Omental fat pad (tissue), 3 donors: ENCODE measurements at regions not wholly inside any gene's neighbourhood (a gene's known extent, or its start where the extent isn't known, plus 50 kb on each side); places are given as distances from the start of the nearest gene placed in this dataset.

Experiments used
- ATAC-seq: fragments of 150-250 bp; one replicate; pipeline ENCODE4 v1.9.1; 2016; ENCODE audit warnings: mild to moderate bottlenecking, moderate library complexity; ENCODE audit not compliant: low FRiP score
- DNase-seq: peaks from one replicate; pipeline ENCODE4 v3.0.0-alpha.2; 2019; ENCODE audit warnings: low spot score
- TF ChIP-seq, protein P1 (sequence below), 3 donors: fragments of 450-650 bp; IDR thresholded peaks; one replicate each; pipeline ENCODE4 v1.5.1; 2016 to 2017; ENCODE audit warnings: antibody characterized with exemption in 3 of 3, mild to moderate bottlenecking in 3 of 3, moderate library complexity in 2 of 3

DNA sequence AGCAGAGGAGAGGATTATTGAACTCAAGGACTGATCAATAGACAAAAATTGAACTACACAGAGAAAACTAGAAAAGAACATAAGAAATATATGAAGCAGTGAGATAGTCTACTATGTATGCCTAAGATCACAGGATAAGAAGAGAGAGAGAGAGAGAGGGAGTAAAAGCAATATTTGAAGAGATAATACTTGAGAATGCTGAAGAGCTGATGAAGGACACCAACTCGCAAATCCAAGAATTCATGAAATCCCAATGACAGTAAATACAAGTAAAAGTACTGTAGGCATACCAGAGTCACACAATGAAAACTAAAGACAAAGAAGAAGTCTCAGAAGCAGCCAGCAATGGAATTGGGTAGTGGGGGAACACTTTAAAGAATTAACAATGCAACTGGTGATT lies 260.1 kb upstream of the SPAG17 start:
- ATAC-seq (no peak), DNase-seq (no peak)

DNA sequence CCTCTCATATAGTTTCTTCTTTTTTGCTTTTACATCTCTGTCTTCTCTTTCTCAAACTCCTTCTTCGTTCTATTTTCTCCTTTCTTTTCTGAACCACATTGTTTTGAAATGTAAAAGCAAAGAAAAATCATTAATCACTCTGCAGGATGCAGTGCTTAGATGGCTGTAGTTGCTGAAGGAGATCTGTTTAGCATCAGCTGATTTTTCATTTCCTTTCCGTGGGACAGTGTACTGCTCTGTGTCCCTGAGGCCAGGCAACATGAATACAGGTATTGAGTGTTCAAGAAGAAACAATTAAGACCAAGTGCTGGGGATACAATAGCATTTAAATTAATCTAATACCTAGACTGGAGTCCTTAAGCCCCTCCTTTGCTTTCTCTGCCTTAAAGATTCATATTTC lies 257.2 kb upstream of the SPAG17 start:
- TF ChIP-seq, protein P1, sequence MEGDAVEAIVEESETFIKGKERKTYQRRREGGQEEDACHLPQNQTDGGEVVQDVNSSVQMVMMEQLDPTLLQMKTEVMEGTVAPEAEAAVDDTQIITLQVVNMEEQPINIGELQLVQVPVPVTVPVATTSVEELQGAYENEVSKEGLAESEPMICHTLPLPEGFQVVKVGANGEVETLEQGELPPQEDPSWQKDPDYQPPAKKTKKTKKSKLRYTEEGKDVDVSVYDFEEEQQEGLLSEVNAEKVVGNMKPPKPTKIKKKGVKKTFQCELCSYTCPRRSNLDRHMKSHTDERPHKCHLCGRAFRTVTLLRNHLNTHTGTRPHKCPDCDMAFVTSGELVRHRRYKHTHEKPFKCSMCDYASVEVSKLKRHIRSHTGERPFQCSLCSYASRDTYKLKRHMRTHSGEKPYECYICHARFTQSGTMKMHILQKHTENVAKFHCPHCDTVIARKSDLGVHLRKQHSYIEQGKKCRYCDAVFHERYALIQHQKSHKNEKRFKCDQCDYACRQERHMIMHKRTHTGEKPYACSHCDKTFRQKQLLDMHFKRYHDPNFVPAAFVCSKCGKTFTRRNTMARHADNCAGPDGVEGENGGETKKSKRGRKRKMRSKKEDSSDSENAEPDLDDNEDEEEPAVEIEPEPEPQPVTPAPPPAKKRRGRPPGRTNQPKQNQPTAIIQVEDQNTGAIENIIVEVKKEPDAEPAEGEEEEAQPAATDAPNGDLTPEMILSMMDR (IDR thresholded peaks at IDR 0.05): no peak
- ATAC-seq: no peak

More for the DNA sequence above, 260.1 kb upstream of the SPAG17 start:
- TF ChIP-seq, protein P1 (IDR thresholded peaks at IDR 0.05): no peak

DNA sequence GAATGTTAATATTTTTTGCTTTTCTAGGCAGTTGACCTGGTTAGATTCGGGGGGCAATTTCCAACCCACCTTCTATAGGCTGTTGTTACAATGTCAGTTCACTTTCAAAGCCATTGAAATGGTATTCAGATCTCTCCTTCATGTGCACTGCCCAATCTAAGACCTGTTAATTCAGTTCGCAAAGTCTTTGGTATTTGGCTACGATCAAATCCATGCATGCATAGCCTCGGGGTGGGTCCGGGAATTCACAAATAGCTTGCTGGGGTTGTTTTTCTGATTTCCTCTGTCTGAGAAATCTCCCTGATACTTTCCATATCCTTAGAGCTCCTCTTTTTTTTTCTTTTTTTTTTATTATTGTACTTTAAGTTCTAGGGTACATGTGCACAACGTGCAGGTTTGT lies 252.6 kb upstream of the SPAG17 start:
- TF ChIP-seq, protein P1 (IDR thresholded peaks at IDR 0.05): no peak
- DNase-seq: no peak
- no peak for ATAC-seq

More for the DNA sequence above, 257.2 kb upstream of the SPAG17 start:
- no peak for DNase-seq

DNA sequence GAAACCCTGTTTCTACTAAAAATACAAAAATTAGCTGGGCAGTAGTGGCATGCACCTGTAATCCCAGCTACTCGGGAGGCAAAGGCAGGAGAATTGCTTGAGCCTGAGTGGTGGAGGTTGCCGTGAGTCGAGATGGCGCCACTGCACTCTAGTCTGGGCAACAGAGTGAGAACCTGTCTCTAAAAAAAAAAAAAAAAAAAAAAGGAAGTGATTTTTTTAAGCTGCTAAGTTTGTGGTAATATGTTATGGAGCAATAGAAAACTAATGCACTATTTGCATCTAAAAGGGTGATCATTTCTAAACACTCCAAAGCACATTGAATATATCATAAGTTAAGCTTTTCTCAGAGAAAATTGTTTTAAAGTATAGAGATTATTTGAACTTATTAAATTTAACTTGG lies 244.8 kb upstream of the SPAG17 start:
- TF ChIP-seq, protein P1 (IDR thresholded peaks at IDR 0.05): no peak
- no peak for ATAC-seq
- no peak for DNase-seq

DNA sequence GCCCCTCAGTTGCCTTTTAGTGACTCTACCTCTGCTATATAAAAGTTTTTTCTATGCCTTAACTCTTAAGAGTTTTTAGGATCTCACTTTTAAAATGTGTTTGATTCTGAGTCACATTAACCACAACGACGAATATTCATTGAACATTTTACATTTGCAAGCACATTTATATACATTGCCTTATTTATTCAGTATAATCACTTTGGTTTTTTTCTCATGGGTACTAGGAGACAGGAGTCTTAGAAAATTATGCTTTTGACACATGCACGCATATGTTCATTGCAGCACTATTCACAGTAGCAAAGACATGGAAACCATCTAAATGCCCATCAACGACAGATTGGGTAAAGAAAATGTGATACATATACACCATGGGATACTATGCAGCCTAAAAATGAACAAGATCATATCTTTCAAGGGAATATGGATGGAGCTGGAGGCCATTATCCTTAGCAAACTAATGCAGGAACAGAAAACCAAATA lies 236.9 kb upstream of the SPAG17 start:
- TF ChIP-seq, protein P1 (IDR thresholded peaks at IDR 0.05): no peak
- ATAC-seq (no peak), DNase-seq (no peak)

DNA sequence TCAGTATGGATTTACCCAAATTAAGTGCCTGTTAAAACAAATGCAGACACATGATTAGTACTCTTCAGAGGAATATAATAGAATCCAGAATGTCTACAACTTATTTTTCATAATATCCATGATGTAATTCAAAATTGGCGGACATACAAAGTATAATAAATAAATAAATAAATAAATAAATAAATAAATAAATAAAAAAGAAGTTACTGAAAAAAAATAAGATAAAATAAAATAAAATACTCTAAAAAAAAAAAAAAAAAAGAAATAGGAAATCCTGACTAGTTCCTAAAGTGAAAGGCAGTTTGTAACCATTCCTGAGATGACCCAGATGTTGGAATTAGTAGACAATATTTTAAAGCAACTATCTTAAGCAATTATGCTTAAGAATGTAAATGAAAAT lies 219.0 kb upstream of the SPAG17 start:
- TF ChIP-seq, protein P1 (IDR thresholded peaks at IDR 0.05): no peak
- DNase-seq (no peak), ATAC-seq (no peak)

DNA sequence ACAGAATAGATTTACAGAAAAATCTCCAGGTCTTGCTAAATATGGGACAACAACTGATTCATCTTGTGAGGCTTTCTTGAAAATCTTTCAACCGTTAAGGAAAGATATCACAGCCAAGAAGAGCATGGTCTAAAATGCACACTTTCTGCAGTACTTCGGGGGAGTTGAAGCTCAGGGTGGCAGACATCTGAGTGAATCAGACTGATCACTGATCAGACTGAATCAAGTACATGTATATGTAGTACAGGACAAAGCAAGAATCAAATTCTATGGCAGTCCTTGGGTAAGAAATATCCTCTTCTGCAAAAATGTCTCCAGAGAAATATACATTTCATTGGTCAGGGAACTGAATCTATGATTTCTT lies 212.4 kb upstream of the SPAG17 start:
- DNase-seq (no peak), ATAC-seq (peak; percentile 27)
- TF ChIP-seq, protein P1 (IDR thresholded peaks at IDR 0.05): no peak
